ENCODE measurements at regions not wholly inside any gene's neighbourhood (a gene's known extent, or its start where the extent isn't known, plus 50 kb on each side); places are given as distances from the start of the nearest gene placed in this dataset.

DNA sequence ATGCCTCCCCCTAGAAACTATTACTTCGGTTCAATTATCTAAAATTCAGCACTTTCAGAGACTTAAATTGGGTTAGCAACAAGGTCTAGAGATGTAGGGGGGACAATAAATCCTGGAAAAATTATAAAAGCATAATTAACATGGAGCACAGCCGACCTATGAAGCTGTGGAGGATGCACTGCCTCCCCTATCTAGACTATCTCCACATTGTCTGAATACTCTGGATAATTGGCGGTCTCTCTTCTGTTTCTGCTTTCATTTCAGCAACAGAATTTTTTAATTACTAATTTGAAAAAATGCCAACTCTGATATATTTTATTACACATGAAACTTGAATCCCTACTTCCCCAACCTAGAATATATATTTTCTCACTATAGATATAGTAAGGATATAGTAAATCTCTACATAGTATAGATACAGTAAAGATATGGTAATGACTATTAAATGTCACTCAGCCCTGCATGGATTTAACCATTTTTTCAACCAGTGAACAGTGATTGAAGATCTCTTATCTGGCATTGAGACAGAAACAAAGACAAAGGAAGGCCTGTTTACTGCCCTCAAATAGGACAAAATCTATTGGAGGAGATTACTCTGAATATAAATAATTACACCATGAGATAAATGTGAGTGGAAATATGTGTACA lies 157.6 kb downstream of the BLID start:
- intact Hi-C loops (cut with DNase I) = no loop called here
- DNase-seq (ENCODE audit: extremely low spot score in 2 of 2) = no peak
- no peak for TF ChIP-seq POLR2AphosphoS5 (IDR thresholded peaks at IDR 0.05; ENCODE audit: insufficient read depth in 1 of 2, low read depth in 1 of 2)
- TF ChIP-seq, protein P1, sequence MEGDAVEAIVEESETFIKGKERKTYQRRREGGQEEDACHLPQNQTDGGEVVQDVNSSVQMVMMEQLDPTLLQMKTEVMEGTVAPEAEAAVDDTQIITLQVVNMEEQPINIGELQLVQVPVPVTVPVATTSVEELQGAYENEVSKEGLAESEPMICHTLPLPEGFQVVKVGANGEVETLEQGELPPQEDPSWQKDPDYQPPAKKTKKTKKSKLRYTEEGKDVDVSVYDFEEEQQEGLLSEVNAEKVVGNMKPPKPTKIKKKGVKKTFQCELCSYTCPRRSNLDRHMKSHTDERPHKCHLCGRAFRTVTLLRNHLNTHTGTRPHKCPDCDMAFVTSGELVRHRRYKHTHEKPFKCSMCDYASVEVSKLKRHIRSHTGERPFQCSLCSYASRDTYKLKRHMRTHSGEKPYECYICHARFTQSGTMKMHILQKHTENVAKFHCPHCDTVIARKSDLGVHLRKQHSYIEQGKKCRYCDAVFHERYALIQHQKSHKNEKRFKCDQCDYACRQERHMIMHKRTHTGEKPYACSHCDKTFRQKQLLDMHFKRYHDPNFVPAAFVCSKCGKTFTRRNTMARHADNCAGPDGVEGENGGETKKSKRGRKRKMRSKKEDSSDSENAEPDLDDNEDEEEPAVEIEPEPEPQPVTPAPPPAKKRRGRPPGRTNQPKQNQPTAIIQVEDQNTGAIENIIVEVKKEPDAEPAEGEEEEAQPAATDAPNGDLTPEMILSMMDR (IDR thresholded peaks at IDR 0.05) = no peak
- no peak for TF ChIP-seq POLR2A (IDR thresholded peaks at IDR 0.05)

DNA sequence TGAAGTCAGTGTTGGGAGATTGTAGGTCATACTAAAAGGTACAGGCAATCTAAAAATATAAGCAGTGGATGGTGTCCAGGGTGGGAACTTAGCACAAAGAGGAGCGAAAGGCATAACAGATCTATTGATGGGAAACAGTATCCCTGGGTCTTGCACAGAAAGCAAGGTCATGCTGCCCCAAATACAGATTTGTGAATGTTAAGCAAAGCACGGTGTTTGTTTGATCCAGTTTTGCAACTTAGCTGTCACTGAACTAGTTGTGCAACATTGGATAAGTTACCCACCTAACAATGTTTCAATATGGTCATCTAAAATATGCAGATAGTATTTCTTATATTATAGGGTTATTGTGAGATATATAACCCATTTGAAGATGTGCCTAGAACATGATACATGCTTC lies 162.9 kb downstream of the BLID start:
- H3K36me3 ChIP-seq = no peaks in the 10 kb centered on the region
- no peaks in the 10 kb centered on the region for H3K9me3 ChIP-seq
- H3K27ac ChIP-seq = no peak overlapping the region
- no peaks in the 10 kb centered on the region for H3K27me3 ChIP-seq
- TF ChIP-seq POLR2AphosphoS5 (IDR thresholded peaks at IDR 0.05; ENCODE audit: insufficient read depth in 1 of 2, low read depth in 1 of 2) (no peak), POLR2A (IDR thresholded peaks at IDR 0.05) (no peak)
- DNase-seq (ENCODE audit: extremely low spot score in 2 of 2) = no peak
- no peaks in the 10 kb centered on the region for H3K4me1 ChIP-seq
- H3K4me3 ChIP-seq = no peak overlapping the region
- intact Hi-C loops (cut with DNase I) = no loop called here

More for the DNA sequence above, 157.6 kb downstream of the BLID start:
- no peaks in the 10 kb centered on the region for H3K9me3 ChIP-seq
- no peak overlapping the region for H3K27ac ChIP-seq
- H3K27me3 ChIP-seq = no peaks in the 10 kb centered on the region
- H3K4me1 ChIP-seq = no peaks in the 10 kb centered on the region
- no peaks in the 10 kb centered on the region for H3K36me3 ChIP-seq
- no peak overlapping the region for H3K4me3 ChIP-seq

DNA sequence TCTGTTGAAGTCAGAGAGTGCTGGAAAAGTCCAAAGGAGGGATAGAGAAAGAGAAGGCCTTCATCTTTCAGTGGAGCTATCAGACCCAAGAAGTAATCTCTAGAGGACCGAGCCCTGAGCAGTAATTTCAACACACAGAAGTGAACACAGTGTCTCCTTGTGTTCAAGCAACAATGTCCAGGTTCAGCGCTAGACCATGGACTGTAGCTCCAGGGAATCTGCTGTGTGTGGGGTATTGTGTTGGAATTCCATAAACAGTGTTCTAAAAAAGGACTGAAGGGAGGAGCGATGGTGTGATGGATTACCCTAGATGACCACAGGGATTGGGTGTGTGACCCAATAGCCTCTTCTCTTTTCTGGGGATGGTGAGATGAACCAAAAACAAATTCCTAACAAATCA lies 165.9 kb downstream of the BLID start:
- H3K4me3 ChIP-seq = no peak overlapping the region
- H3K36me3 ChIP-seq = no peaks in the 10 kb centered on the region
- TF ChIP-seq, protein P1 (IDR thresholded peaks at IDR 0.05) = no peak
- TF ChIP-seq POLR2A (IDR thresholded peaks at IDR 0.05) = no peak
- TF ChIP-seq POLR2AphosphoS5 (IDR thresholded peaks at IDR 0.05; ENCODE audit: insufficient read depth in 1 of 2, low read depth in 1 of 2) = no peak
- no peaks in the 10 kb centered on the region for H3K9me3 ChIP-seq
- no peak for DNase-seq (ENCODE audit: extremely low spot score in 2 of 2)
- no peaks in the 10 kb centered on the region for H3K27me3 ChIP-seq
- H3K27ac ChIP-seq = no peak overlapping the region
- intact Hi-C loops (cut with DNase I) = no loop called here
- no peaks in the 10 kb centered on the region for H3K4me1 ChIP-seq

DNA sequence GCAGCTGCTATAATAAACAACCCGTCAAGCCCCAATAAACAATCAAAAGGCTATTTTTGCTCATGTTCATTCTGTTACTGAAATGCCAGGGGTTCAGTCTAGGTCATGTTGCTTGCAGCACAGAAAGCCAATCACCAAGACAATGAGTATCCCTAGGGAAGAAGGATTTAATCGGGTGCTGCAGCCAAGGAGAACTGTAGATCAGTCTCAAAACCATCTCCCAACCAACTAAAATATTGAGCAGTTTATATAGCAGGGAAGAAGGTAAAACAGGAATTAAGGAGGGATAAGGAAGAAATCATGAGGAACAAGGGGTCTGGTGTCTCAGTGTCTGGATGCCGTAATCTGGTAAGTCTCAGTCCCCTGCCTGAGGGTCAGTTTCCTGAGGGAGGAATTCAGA lies 169.5 kb downstream of the BLID start:
- TF ChIP-seq POLR2AphosphoS5 (IDR thresholded peaks at IDR 0.05; ENCODE audit: insufficient read depth in 1 of 2, low read depth in 1 of 2) = no peak
- no peak for TF ChIP-seq POLR2A (IDR thresholded peaks at IDR 0.05)
- TF ChIP-seq, protein P1 (IDR thresholded peaks at IDR 0.05) = no peak
- Histone ChIP-seq H3K9me3 (no peaks in the 10 kb centered on the region), H3K4me1 (no peaks in the 10 kb centered on the region), H3K27ac (no peak overlapping the region), H3K4me3 (no peak overlapping the region), H3K27me3 (no peaks in the 10 kb centered on the region), H3K36me3 (no peaks in the 10 kb centered on the region)
- intact Hi-C loops (cut with DNase I) = no loop called here
- no peak for DNase-seq (ENCODE audit: extremely low spot score in 2 of 2)

DNA sequence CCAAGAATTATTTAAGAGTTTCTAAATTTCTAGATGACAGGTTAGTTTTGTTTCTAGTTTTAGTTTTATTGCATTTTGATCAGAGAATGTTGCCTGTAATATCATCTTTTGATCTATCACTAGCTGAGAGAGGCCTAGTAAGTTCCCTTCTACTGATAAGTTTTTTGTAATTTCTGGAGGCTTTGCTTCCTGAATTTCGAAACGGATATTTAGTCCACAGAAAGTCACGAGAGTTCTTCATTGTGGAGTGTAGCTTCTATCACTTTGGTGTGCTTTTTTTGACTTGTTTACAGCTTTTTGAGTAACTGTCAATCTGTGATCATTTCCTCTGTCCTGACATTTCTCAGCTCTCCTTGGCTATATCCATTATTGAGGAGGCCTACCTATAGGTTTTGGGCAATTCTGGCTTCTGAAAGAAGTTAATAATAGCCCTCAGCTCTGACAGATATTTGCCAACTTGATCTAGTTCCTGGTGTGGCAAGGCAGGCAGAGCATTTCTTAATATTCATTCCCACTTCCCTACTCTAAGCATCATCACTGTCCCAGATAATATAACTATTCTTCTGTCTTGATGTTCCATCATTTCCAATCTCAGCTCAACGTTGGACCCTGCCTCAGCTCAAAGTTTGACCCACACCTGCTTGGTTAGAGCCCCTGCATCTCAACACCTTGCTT lies 171.3 kb downstream of the BLID start:
- H3K4me3 ChIP-seq = no peak overlapping the region
- intact Hi-C loops (cut with DNase I) = no loop called here
- H3K36me3 ChIP-seq = no peaks in the 10 kb centered on the region
- H3K4me1 ChIP-seq = no peaks in the 10 kb centered on the region
- no peaks in the 10 kb centered on the region for H3K9me3 ChIP-seq
- no peaks in the 10 kb centered on the region for H3K27me3 ChIP-seq
- H3K27ac ChIP-seq = no peak overlapping the region
- TF ChIP-seq POLR2AphosphoS5 (IDR thresholded peaks at IDR 0.05; ENCODE audit: insufficient read depth in 1 of 2, low read depth in 1 of 2) = no peak
- TF ChIP-seq POLR2A (IDR thresholded peaks at IDR 0.05) = no peak
- TF ChIP-seq, protein P1 (IDR thresholded peaks at IDR 0.05) = no peak
- DNase-seq (ENCODE audit: extremely low spot score in 2 of 2) = no peak

All from vagina (tissue), 2 donors.